ENCODE measurements at regions not wholly inside any gene's neighbourhood (a gene's known extent, or its start where the extent isn't known, plus 50 kb on each side); places are given as distances from the start of the nearest gene placed in this dataset.

GRCh38 chr9:38254756-38255155 lies 137.7 kb upstream of the ALDH1B1 start:
- Histone ChIP-seq H3K9me2 (replicated peaks; ENCODE audit: insufficient read depth, low read length) (no peaks in the 10 kb centered on the region), H3K4me2 (ENCODE audit: low read depth, low read length, poor library complexity, severe bottlenecking) (no peak overlapping the region), H4K20me1 (ENCODE audit: low read depth, low read length) (no peaks in the 10 kb centered on the region), H3K27ac (ENCODE audit: low read depth, low read length) (no peak overlapping the region), H3F3A (ENCODE audit: insufficient read depth) (no peaks in the 10 kb centered on the region), H2AFZ (ENCODE audit: low read depth, low read length, severe bottlenecking) (no peak overlapping the region), H3K36me3 (ENCODE audit: low read length) (no peaks in the 10 kb centered on the region), H3K27me3 (ENCODE audit: low read length) (no peaks in the 10 kb centered on the region), H3K4me3 (ENCODE audit: insufficient read depth, low read length, poor library complexity, severe bottlenecking) (no peak overlapping the region), H3K79me2 (ENCODE audit: insufficient read depth, low read length) (no peaks in the 10 kb centered on the region), H3K9ac (ENCODE audit: low read length) (no peak overlapping the region), H3K9me3 (ENCODE audit: insufficient read depth, low read length) (no peaks in the 10 kb centered on the region)
- TF ChIP-seq EZH2phosphoT487 (conservative IDR thresholded peaks at IDR 0.05; ENCODE audit: low read length) = no peak
- no peak for TF ChIP-seq CTCF (IDR thresholded peaks at IDR 0.05; ENCODE audit: insufficient read depth, low read length, poor library complexity, severe bottlenecking)

- Histone ChIP-seq H3F3A (ENCODE audit: insufficient read depth) (no peaks in the 10 kb centered on the region), H3K4me2 (ENCODE audit: low read depth, low read length, poor library complexity, severe bottlenecking) (no peak overlapping the region), H3K9me2 (replicated peaks; ENCODE audit: insufficient read depth, low read length) (no peaks in the 10 kb centered on the region), H3K4me3 (ENCODE audit: insufficient read depth, low read length, poor library complexity, severe bottlenecking) (no peak overlapping the region), H3K9me3 (ENCODE audit: insufficient read depth, low read length) (no peaks in the 10 kb centered on the region), H3K79me2 (ENCODE audit: insufficient read depth, low read length) (no peaks in the 10 kb centered on the region), H3K36me3 (ENCODE audit: low read length) (no peaks in the 10 kb centered on the region), H3K27me3 (ENCODE audit: low read length) (no peaks in the 10 kb centered on the region), H3K27ac (ENCODE audit: low read depth, low read length) (no peak overlapping the region), H4K20me1 (ENCODE audit: low read depth, low read length) (no peaks in the 10 kb centered on the region), H3K9ac (ENCODE audit: low read length) (no peak overlapping the region), H2AFZ (ENCODE audit: low read depth, low read length, severe bottlenecking) (no peak overlapping the region)
- TF ChIP-seq EZH2phosphoT487 (conservative IDR thresholded peaks at IDR 0.05; ENCODE audit: low read length) (no peak), CTCF (IDR thresholded peaks at IDR 0.05; ENCODE audit: insufficient read depth, low read length, poor library complexity, severe bottlenecking) (no peak)
Measured at GRCh38 chr9:38254151-38254550, 138.4 kb upstream of the ALDH1B1 start.

DNA sequence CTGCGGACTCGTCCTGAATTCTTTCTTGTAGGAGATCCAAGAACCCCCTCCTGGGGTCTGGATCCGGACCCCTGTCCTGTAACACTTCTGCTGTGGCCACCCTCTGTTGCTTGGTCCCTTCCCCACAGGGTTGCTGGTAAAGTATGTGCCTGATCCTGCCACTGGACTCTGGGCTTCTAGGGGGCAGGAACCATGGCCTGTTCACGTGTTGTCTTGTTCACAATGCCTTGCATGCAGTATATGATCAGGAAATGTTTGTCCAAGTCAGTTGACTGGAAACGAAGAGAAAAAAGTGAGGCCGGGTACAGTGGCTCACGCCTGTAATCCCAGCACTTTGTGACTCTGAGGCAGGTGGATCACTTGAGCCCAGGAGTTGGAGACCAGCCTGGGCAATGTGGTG lies 139.3 kb upstream of the ALDH1B1 start:
- TF ChIP-seq CTCF (IDR thresholded peaks at IDR 0.05; ENCODE audit: insufficient read depth, low read length, poor library complexity, severe bottlenecking) = no peak
- no peak for TF ChIP-seq EZH2phosphoT487 (conservative IDR thresholded peaks at IDR 0.05; ENCODE audit: low read length)
- Histone ChIP-seq H3K9me3 (ENCODE audit: insufficient read depth, low read length) (no peaks in the 10 kb centered on the region), H3K36me3 (ENCODE audit: low read length) (no peaks in the 10 kb centered on the region), H3K27ac (ENCODE audit: low read depth, low read length) (no peak overlapping the region), H3K9me2 (replicated peaks; ENCODE audit: insufficient read depth, low read length) (no peaks in the 10 kb centered on the region), H3F3A (ENCODE audit: insufficient read depth) (no peaks in the 10 kb centered on the region), H3K4me3 (ENCODE audit: insufficient read depth, low read length, poor library complexity, severe bottlenecking) (no peak overlapping the region), H3K9ac (ENCODE audit: low read length) (no peak overlapping the region), H3K4me2 (ENCODE audit: low read depth, low read length, poor library complexity, severe bottlenecking) (no peak overlapping the region), H2AFZ (ENCODE audit: low read depth, low read length, severe bottlenecking) (no peak overlapping the region), H4K20me1 (ENCODE audit: low read depth, low read length) (no peaks in the 10 kb centered on the region), H3K27me3 (ENCODE audit: low read length) (no peaks in the 10 kb centered on the region), H3K79me2 (ENCODE audit: insufficient read depth, low read length) (no peaks in the 10 kb centered on the region)

Data from SU-DHL-6 (cell line).